Endodermal cell (in vitro differentiated cells): ENCODE measurements at regions not wholly inside any gene's neighbourhood (a gene's known extent, or its start where the extent isn't known, plus 50 kb on each side); places are given as distances from the start of the nearest gene placed in this dataset.
"Not testable (repeated sequence)": the region's sequence is repeated elsewhere in the genome, so short reads cannot be mapped to it uniquely, and the experiment has no call there.

Source experiments
- DNase-seq: peaks from one replicate; pipeline ENCODE4 v3.0.0-alpha.2; 2017
- H3K27ac ChIP-seq: 2 replicates; pipeline ENCODE4 v1.5.1; 2013; ENCODE audit warnings: mild to moderate bottlenecking, low read depth, low read length, moderate library complexity
- H3K27me3 ChIP-seq: 2 replicates; pipeline ENCODE4 v1.6.1; 2013; ENCODE audit warnings: mild to moderate bottlenecking, low read length, moderate library complexity; ENCODE audit not compliant: insufficient read depth, control insufficient read depth, poor library complexity, severe bottlenecking
- H3K36me3 ChIP-seq: 2 replicates; pipeline ENCODE4 v1.7.0; 2013; ENCODE audit warnings: mild to moderate bottlenecking, low read length, moderate library complexity; ENCODE audit not compliant: control insufficient read depth, insufficient read depth
- H3K4me1 ChIP-seq: one replicate; pipeline ENCODE4 v1.7.0; 2013; ENCODE audit warnings: low read length; ENCODE audit not compliant: control insufficient read depth, insufficient read depth
- H3K4me3 ChIP-seq: 2 replicates; pipeline ENCODE4 v1.5.1; 2013; ENCODE audit warnings: mild to moderate bottlenecking, low read length, moderate library complexity
- H3K9ac ChIP-seq: 2 replicates; pipeline ENCODE4 v1.6.1; 2013; ENCODE audit warnings: mild to moderate bottlenecking, low read length, moderate library complexity; ENCODE audit not compliant: poor library complexity, severe bottlenecking; ENCODE audit errors: extremely low read depth
- H3K9me3 ChIP-seq: 2 replicates; pipeline ENCODE4 v1.6.1; 2013; ENCODE audit warnings: mild to moderate bottlenecking, low read length, moderate library complexity; ENCODE audit not compliant: control insufficient read depth
- H3K27ac Mint-ChIP-seq: 2 replicates; pipeline ENCODE4 v1.8.0; 2020; ENCODE audit warnings: mixed read lengths
- H3K27me3 Mint-ChIP-seq: 2 replicates; pipeline ENCODE4 v1.8.0; 2021; ENCODE audit warnings: mild to moderate bottlenecking, mixed read lengths; ENCODE audit not compliant: insufficient read depth
- H3K36me3 Mint-ChIP-seq: 2 replicates; pipeline ENCODE4 v1.8.0; 2020; ENCODE audit warnings: low read depth, mixed read lengths
- H3K4me1 Mint-ChIP-seq: 2 replicates; pipeline ENCODE4 v1.8.0; 2020; ENCODE audit warnings: mixed read lengths
- H3K4me3 Mint-ChIP-seq: 2 replicates; pipeline ENCODE4 v1.8.0; 2020; ENCODE audit warnings: mild to moderate bottlenecking, moderate library complexity, mixed read lengths
- H3K9me3 Mint-ChIP-seq: 2 replicates; pipeline ENCODE4 v1.8.0; 2020; ENCODE audit warnings: mild to moderate bottlenecking, mixed read lengths
- whole genome bisulfite sequencing, 2 experiments: methylation state at CpG; one replicate each; pipeline versions ENCODE4 v1.1.5 to v1.1.7; 2013; ENCODE audit warnings: missing lambda C conversion rate in 2 of 2, mixed read lengths in 1 of 2; ENCODE audit not compliant: insufficient coverage in 1 of 2, insufficient read length in 1 of 2; 5-methylcytosine and 5-hydroxymethylcytosine counted together
- TF ChIP-seq, protein P1 (sequence below): fragments of 200-600 bp; sonication (generic); conservative IDR thresholded peaks from 2 replicates; pipeline ENCODE4 v1.5.0; 2021; ENCODE audit warnings: antibody characterized with exemption, mild to moderate bottlenecking

DNA sequence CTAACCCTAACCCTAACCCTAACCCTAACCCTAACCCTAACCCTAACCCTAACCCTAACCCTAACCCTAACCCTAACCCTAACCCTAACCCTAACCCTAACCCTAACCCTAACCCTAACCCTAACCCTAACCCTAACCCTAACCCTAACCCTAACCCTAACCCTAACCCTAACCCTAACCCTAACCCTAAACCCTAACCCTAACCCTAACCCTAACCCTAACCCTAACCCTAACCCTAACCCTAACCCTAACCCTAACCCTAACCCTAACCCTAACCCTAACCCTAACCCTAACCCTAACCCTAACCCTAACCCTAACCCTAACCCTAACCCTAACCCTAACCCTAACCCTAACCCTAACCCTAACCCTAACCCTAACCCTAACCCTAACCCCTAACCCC, 80.6 kb upstream of the PLEKHG4B start:
- H3K4me1 Mint-ChIP-seq, H3K9me3 ChIP-seq, H3K4me3 Mint-ChIP-seq, H3K27me3 Mint-ChIP-seq, H3K4me1 ChIP-seq, H3K9me3 Mint-ChIP-seq, H3K27ac Mint-ChIP-seq, H3K4me3 ChIP-seq, DNase-seq, H3K36me3 Mint-ChIP-seq, H3K36me3 ChIP-seq, H3K27me3 ChIP-seq, H3K9ac ChIP-seq, H3K27ac ChIP-seq: not testable (repeated sequence)

DNA sequence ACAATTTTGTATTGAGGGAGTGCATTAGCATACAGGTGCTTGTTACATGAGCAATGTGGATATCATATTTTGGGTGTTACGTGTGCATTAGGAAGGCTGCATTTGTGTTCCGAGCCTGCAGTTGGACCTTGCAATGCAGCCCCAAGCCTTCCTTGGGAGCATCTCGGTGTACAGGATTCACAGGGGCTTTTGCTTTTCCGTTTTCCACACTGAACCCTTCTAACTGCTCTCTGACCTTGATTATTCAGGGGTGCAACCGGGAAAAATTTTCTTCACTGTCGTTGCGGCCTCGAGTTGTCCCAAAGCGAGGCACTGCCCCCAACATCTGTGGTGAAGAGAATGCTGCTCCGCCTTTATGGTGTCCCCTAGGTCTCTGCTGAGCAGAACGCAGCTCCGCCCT, 80.1 kb upstream of the PLEKHG4B start:
- no peak overlapping the region for H3K4me3 Mint-ChIP-seq

DNA sequence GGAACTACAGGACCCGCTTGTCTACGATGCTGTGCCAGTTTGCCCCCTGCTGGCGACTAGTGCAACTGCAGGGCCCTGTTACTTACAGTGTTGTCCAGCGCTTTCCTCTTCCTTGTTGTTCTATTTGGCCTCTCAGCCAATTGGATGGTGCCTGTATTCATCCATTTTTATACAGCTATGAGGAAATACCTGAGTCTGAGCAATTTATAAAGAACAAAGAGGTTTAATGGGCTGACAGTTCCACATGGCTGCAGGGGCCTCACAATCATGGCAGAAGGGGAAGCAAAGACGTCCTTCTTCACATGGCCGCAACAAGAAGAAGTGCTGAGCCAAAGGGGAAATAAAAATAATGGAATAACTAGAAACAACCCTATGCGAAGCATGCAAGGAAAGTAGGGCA, 78.7 kb upstream of the PLEKHG4B start:
- Mint-ChIP-seq H3K9me3 (peaks cover 6% of the 10 kb centered on the region), H3K27ac (no peak overlapping the region), H3K36me3 (no peaks in the 10 kb centered on the region), H3K27me3 (peaks cover 9% of the 10 kb centered on the region), H3K4me3 (no peak overlapping the region), H3K4me1 (no peaks in the 10 kb centered on the region)
- no peak for DNase-seq
- H3K27me3 ChIP-seq = no peaks in the 10 kb centered on the region
- no peak overlapping the region for H3K4me3 ChIP-seq
- no peak overlapping the region for H3K9ac ChIP-seq
- 68 to 71% methylated on average over 6 to 7 of the region's 7 CpGs for WGBS, 2 experiments
- H3K36me3 ChIP-seq = no peaks in the 10 kb centered on the region
- H3K27ac ChIP-seq = no peak overlapping the region
- TF ChIP-seq, protein P1, sequence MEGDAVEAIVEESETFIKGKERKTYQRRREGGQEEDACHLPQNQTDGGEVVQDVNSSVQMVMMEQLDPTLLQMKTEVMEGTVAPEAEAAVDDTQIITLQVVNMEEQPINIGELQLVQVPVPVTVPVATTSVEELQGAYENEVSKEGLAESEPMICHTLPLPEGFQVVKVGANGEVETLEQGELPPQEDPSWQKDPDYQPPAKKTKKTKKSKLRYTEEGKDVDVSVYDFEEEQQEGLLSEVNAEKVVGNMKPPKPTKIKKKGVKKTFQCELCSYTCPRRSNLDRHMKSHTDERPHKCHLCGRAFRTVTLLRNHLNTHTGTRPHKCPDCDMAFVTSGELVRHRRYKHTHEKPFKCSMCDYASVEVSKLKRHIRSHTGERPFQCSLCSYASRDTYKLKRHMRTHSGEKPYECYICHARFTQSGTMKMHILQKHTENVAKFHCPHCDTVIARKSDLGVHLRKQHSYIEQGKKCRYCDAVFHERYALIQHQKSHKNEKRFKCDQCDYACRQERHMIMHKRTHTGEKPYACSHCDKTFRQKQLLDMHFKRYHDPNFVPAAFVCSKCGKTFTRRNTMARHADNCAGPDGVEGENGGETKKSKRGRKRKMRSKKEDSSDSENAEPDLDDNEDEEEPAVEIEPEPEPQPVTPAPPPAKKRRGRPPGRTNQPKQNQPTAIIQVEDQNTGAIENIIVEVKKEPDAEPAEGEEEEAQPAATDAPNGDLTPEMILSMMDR = no peak
- no peaks in the 10 kb centered on the region for H3K9me3 ChIP-seq
- H3K4me1 ChIP-seq = no peaks in the 10 kb centered on the region

More for the DNA sequence above, 80.1 kb upstream of the PLEKHG4B start:
- H3K27me3 ChIP-seq = no peaks in the 10 kb centered on the region
- H3K4me3 ChIP-seq = no peak overlapping the region
- Mint-ChIP-seq H3K27me3 (peaks cover 4% of the 10 kb centered on the region), H3K9me3 (peaks cover 6% of the 10 kb centered on the region), H3K27ac (no peak overlapping the region), H3K36me3 (no peaks in the 10 kb centered on the region), H3K4me1 (no peaks in the 10 kb centered on the region)
- H3K27ac ChIP-seq = no peak overlapping the region
- H3K9ac ChIP-seq = no peak overlapping the region
- no peaks in the 10 kb centered on the region for H3K4me1 ChIP-seq
- no peak for DNase-seq
- WGBS, 2 experiments = 91 to 94% methylated on average over 12 of the region's 12 CpGs
- no peaks in the 10 kb centered on the region for H3K36me3 ChIP-seq
- TF ChIP-seq, protein P1 = no peak
- H3K9me3 ChIP-seq = no peaks in the 10 kb centered on the region

DNA sequence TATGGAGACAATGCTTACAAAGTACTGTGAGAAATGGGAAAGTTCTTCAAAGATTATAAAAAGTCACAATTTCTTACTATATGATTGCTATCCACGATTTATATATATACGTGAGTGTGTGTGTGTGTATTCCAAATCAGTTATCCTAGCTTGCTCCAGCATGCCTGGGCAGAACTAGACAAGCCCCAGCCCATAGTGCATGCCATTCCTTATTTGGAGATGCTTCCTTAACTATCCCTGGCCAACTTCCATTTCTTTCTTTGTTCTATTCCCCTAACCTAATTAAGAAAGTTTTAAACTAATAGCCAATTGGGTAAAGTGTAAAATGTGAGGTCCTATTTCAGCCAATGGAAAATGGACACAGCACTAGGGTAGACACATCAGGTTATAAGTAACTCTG, 77.3 kb upstream of the PLEKHG4B start:
- peaks cover 11% of the 10 kb centered on the region for H3K27me3 Mint-ChIP-seq

DNA sequence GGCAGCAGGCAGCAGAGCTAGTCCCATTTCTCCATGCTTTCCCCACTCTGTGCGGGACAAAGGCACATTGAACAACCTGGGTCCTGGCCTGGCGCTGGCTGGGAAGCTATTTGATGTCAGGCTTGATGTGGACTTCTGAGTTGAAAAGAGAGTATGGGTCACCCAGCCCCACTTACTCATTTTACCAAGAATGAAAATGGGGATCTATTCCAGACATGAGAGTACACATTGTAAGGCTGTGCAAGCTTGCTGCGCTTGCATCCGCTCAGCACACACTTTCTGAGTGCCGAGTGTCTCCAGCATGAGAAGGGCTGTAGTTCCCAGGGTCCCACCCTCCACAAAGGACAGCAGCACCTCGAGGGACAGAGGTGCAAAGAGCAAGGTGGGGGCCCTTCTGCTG, 71.7 kb upstream of the PLEKHG4B start:
- H3K4me1 ChIP-seq, H3K9me3 ChIP-seq, H3K9ac ChIP-seq, H3K4me3 Mint-ChIP-seq, DNase-seq, H3K9me3 Mint-ChIP-seq, H3K36me3 ChIP-seq, H3K27ac ChIP-seq, H3K36me3 Mint-ChIP-seq, H3K27me3 ChIP-seq, H3K27ac Mint-ChIP-seq, H3K4me3 ChIP-seq, H3K4me1 Mint-ChIP-seq: not testable (repeated sequence)
- WGBS, 2 experiments = 79 to 92% methylated on average over 3 to 6 of the region's 6 CpGs
- peaks cover 43% of the 10 kb centered on the region for H3K27me3 Mint-ChIP-seq

More for the DNA sequence above, 77.3 kb upstream of the PLEKHG4B start:
- H3K9me3 ChIP-seq, H3K27ac ChIP-seq, H3K4me1 ChIP-seq, H3K27me3 ChIP-seq, H3K9me3 Mint-ChIP-seq, H3K4me3 ChIP-seq, H3K36me3 Mint-ChIP-seq, H3K9ac ChIP-seq, H3K27ac Mint-ChIP-seq, DNase-seq, H3K36me3 ChIP-seq, H3K4me1 Mint-ChIP-seq, H3K4me3 Mint-ChIP-seq: not testable (repeated sequence)
- 100% methylated on average over 2 of the region's 2 CpGs; no CpG with 5 or more reads in 1 of the 2 experiments for WGBS, 2 experiments
